OCI-LY7 (cell line): ENCODE measurements at regions not wholly inside any gene's neighbourhood (a gene's known extent, or its start where the extent isn't known, plus 50 kb on each side); places are given as distances from the start of the nearest gene placed in this dataset.

Experiments used
- CTCF ChIP-seq: fragments of 200-600 bp; sonication (generic); conservative IDR thresholded peaks from 2 replicates; pipeline ENCODE4 v1.5.1; 2014; ENCODE audit warnings: mild to moderate bottlenecking, antibody characterized with exemption, low read length, moderate library complexity, mixed read lengths
- EZH2phosphoT487 ChIP-seq: fragments of 200-600 bp; sonication (generic); IDR thresholded peaks from 2 replicates; pipeline ENCODE4 v1.6.1; 2018; ENCODE audit warnings: low read depth, borderline replicate concordance, mild to moderate bottlenecking, mixed run types, antibody characterized with exemption, low read length, moderate library complexity, mixed read lengths

- TF ChIP-seq CTCF (no peak), EZH2phosphoT487 (no peak)
Measured at GRCh38 chr22:47369020-47369419, 606.6 kb downstream of the TBC1D22A start.
